PC-9 (cell line): ENCODE measurements at regions not wholly inside any gene's neighbourhood (a gene's known extent, or its start where the extent isn't known, plus 50 kb on each side); places are given as distances from the start of the nearest gene placed in this dataset.

Source experiments
- BruUV-seq: library from RNA; stranded (reverse); fragments of 400-500 nt; replicated peaks from 2 replicates; lab custom pipeline; 2021; lab: Mats Ljungman, UMichigan
- CTCF ChIA-PET: fragments of 300-600 bp; sonication (Branson Sonifier 250); formaldehyde crosslinking; loops from one replicate; lab custom pipeline; 2022; ENCODE audit warnings: antibody characterized with exemption; lab: Charles Lee
- POLR2A ChIA-PET: fragments of 300-600 bp; sonication (Branson Sonifier 250); formaldehyde crosslinking; loops from one replicate; lab custom pipeline; 2022; ENCODE audit warnings: antibody characterized with exemption; ENCODE audit not compliant: unreplicated experiment; lab: Charles Lee
- DNase-seq, 2 experiments: peaks; one replicate each; pipeline versions ENCODE4 v3.0.0 to v3.0.0-alpha.2; 2015 to 2022; ENCODE audit warnings: mixed read lengths in 1 of 2
- H2AFZ ChIP-seq: fragments of 200-600 bp; sonication (generic); 2 replicates; pipeline ENCODE4 v1.8.1; 2017; ENCODE audit warnings: antibody characterized with exemption
- H3F3A ChIP-seq: fragments of 200-600 bp; sonication (generic); 2 replicates; pipeline ENCODE4 v1.8.1; 2017; ENCODE audit warnings: antibody characterized with exemption, mild to moderate bottlenecking, low read depth; ENCODE audit not compliant: insufficient read depth
- H3K27ac ChIP-seq: fragments of 200-600 bp; sonication (generic); 2 replicates; pipeline ENCODE4 v1.6.1; 2016; ENCODE audit warnings: mixed run types
- H3K27me3 ChIP-seq: fragments of 200-600 bp; sonication (generic); 2 replicates; pipeline ENCODE4 v1.6.1; 2016; ENCODE audit warnings: low read depth, mixed run types; ENCODE audit not compliant: insufficient read depth
- H3K36me3 ChIP-seq: fragments of 200-600 bp; sonication (generic); 2 replicates; pipeline ENCODE4 v1.6.1; 2016; ENCODE audit warnings: low read depth, mixed run types
- H3K4me1 ChIP-seq: fragments of 200-600 bp; sonication (generic); replicated peaks from 2 replicates; pipeline ENCODE4 v1.6.1; 2016; ENCODE audit warnings: mixed run types; ENCODE audit not compliant: insufficient read depth
- H3K4me2 ChIP-seq: fragments of 200-600 bp; sonication (generic); 2 replicates; pipeline ENCODE4 v1.6.1; 2017; ENCODE audit warnings: mixed run types
- H3K4me3 ChIP-seq: fragments of 200-600 bp; sonication (generic); 2 replicates; pipeline ENCODE4 v1.6.1; 2016; ENCODE audit warnings: mixed run types
- H3K79me2 ChIP-seq: fragments of 200-600 bp; sonication (generic); 2 replicates; pipeline ENCODE4 v1.6.1; 2017; ENCODE audit warnings: low read depth, mixed run types
- H3K9me2 ChIP-seq: fragments of 200-600 bp; sonication (generic); 2 replicates; pipeline ENCODE4 v1.8.1; 2017; ENCODE audit warnings: mild to moderate bottlenecking; ENCODE audit not compliant: insufficient read depth
- H3K9me3 ChIP-seq: fragments of 200-600 bp; sonication (generic); 2 replicates; pipeline ENCODE4 v1.8.1; 2016; ENCODE audit warnings: low read depth; ENCODE audit not compliant: insufficient read depth
- H4K20me1 ChIP-seq: fragments of 200-600 bp; sonication (generic); 2 replicates; pipeline ENCODE4 v1.8.1; 2017; ENCODE audit not compliant: insufficient read depth
- CTCF ChIP-seq: fragments of 200-600 bp; sonication (generic); conservative IDR thresholded peaks from 2 replicates; pipeline ENCODE4 v1.6.1; 2017; ENCODE audit warnings: mixed run types, antibody characterized with exemption, mild to moderate bottlenecking, moderate library complexity
- EZH2 ChIP-seq: fragments of 200-600 bp; sonication (generic); IDR thresholded peaks from 2 replicates; pipeline ENCODE4 v1.8.0; 2017; ENCODE audit warnings: antibody characterized with exemption, low read depth
- intact Hi-C: fragments of 100-400 bp; cut with micrococcal nuclease; formaldehyde crosslinking; loops from one replicate; pipeline ENCODE4 v1.10.0; 2022; ENCODE audit not compliant: unreplicated experiment

GRCh38 chr3:83302091-83302490 is 1540.6 kb upstream of the GBE1 start:
- Histone ChIP-seq H3K9me3 (no peaks in the 10 kb centered on the region), H2AFZ (no peak overlapping the region), H3K27ac (no peak overlapping the region), H3K4me3 (no peak overlapping the region), H3K4me1 (no peaks in the 10 kb centered on the region), H3K36me3 (no peaks in the 10 kb centered on the region), H3K4me2 (no peak overlapping the region), H4K20me1 (no peaks in the 10 kb centered on the region), H3K79me2 (no peaks in the 10 kb centered on the region), H3K27me3 (no peaks in the 10 kb centered on the region), H3F3A (no peaks in the 10 kb centered on the region), H3K9me2 (no peaks in the 10 kb centered on the region)
- TF ChIP-seq EZH2: no peak
- TF ChIP-seq CTCF: no peak
- BruUV-seq: no TSS peak
- ChIA-PET CTCF (no interaction called here), POLR2A (no interaction called here)
- intact Hi-C loops: no loop called here
- no peak for DNase-seq

- intact Hi-C loops: no loop called here
- POLR2A ChIA-PET: no interaction called here
- Histone ChIP-seq H3K27me3 (no peaks in the 10 kb centered on the region), H2AFZ (no peak overlapping the region), H3K36me3 (no peaks in the 10 kb centered on the region), H3K4me2 (no peak overlapping the region), H4K20me1 (no peaks in the 10 kb centered on the region), H3K27ac (no peak overlapping the region), H3F3A (no peaks in the 10 kb centered on the region), H3K79me2 (no peaks in the 10 kb centered on the region), H3K9me2 (no peaks in the 10 kb centered on the region), H3K4me3 (no peak overlapping the region), H3K9me3 (no peaks in the 10 kb centered on the region), H3K4me1 (no peaks in the 10 kb centered on the region)
- no peak for DNase-seq
- TF ChIP-seq CTCF (no peak), EZH2 (no peak)
- no TSS peak for BruUV-seq
- CTCF ChIA-PET: no interaction called here
These were observed 1556.2 kb upstream of the GBE1 start for GRCh38 chr3:83317605-83318004.

- Histone ChIP-seq H3K9me3 (no peaks in the 10 kb centered on the region), H3K4me3 (no peak overlapping the region), H3K4me1 (no peaks in the 10 kb centered on the region), H2AFZ (no peak overlapping the region), H3F3A (no peaks in the 10 kb centered on the region), H3K9me2 (no peaks in the 10 kb centered on the region), H3K27me3 (no peaks in the 10 kb centered on the region), H3K36me3 (no peaks in the 10 kb centered on the region), H3K27ac (no peak overlapping the region), H3K4me2 (no peak overlapping the region), H3K79me2 (no peaks in the 10 kb centered on the region), H4K20me1 (no peaks in the 10 kb centered on the region)
- TF ChIP-seq CTCF: no peak
- TF ChIP-seq EZH2: no peak
- ChIA-PET CTCF (no interaction called here), POLR2A (no interaction called here)
- intact Hi-C loops: no loop called here
- BruUV-seq: no TSS peak
- DNase-seq: no peak
These were observed 1559.3 kb upstream of the GBE1 start for GRCh38 chr3:83320726-83321125.
